HCT116 (cell line): ENCODE measurements at regions not wholly inside any gene's neighbourhood (a gene's known extent, or its start where the extent isn't known, plus 50 kb on each side); places are given as distances from the start of the nearest gene placed in this dataset.

Experiments
- ATAC-seq: fragments of 200-7000 bp; cut with Tn5 transposase; 2 replicates; pipeline ENCODE4 v1.9.1; 2020; ENCODE audit warnings: mild to moderate bottlenecking, moderate library complexity
- BruUV-seq: library from RNA; stranded (reverse); fragments of 400-500 nt; replicated peaks from 2 replicates; lab custom pipeline; 2021; lab: Mats Ljungman, UMichigan
- CTCF ChIA-PET: fragments of 300-600 bp; sonication (Branson Sonifier 250); formaldehyde crosslinking; loops from one replicate; lab custom pipeline; 2021; ENCODE audit warnings: antibody characterized with exemption; lab: Charles Lee
- POLR2A ChIA-PET: fragments of 300-600, 350-600 bp; sonication (Branson Sonifier 250); formaldehyde crosslinking; loops from one replicate; lab custom pipeline; 2021; ENCODE audit warnings: antibody characterized with exemption; lab: Charles Lee
- RAD21 ChIA-PET, 2 experiments: fragments of 300-600 bp; sonication (Branson Sonifier 250); formaldehyde crosslinking; loops; one replicate each; lab custom pipeline; 2023; ENCODE audit warnings: low total read pairs in 2 of 2; ENCODE audit not compliant: uncharacterized antibody in 2 of 2, unreplicated experiment in 2 of 2, low non-redundant PET in 1 of 2; lab: Charles Lee
- DNase-seq: peaks from one replicate; pipeline ENCODE4 v3.0.0-alpha.2; 2010; ENCODE audit warnings: low read depth, low spot score
- H2AFZ ChIP-seq: fragments of 200-600 bp; shearing (Covaris generic), sonication (generic); 2 replicates; pipeline ENCODE4 v1.6.1; 2017; ENCODE audit warnings: low read depth, mixed run types, mixed read lengths, antibody characterized with exemption, low read length; ENCODE audit not compliant: poor library complexity, severe bottlenecking
- H3K27ac ChIP-seq: 2 replicates; pipeline ENCODE4 v1.5.1; 2012; ENCODE audit warnings: low read depth, low read length
- H3K27me3 ChIP-seq: fragments of 200-600 bp; sonication (generic); 2 replicates; pipeline ENCODE4 v1.6.1; 2016; ENCODE audit warnings: mixed run types, low read length, mixed read lengths; ENCODE audit not compliant: insufficient read depth
- H3K36me3 ChIP-seq, 2 experiments: fragments of 200-500 bp in 1 of 2; fragments of 200-600 bp in 1 of 2; sonication (Bioruptor generic) in 1 of 2; sonication (generic) in 1 of 2; 2 replicates each; pipeline versions ENCODE4 v1.5.1 to v1.6.1; 2014 to 2016; ENCODE audit warnings: low read length in 2 of 2, inconsistent platforms in 1 of 2, mixed read lengths in 1 of 2, mixed run types in 1 of 2; ENCODE audit not compliant: insufficient read depth in 2 of 2, control insufficient read depth in 1 of 2
- H3K4me1 ChIP-seq, 2 experiments: fragments of 200-600 bp in 1 of 2; sonication (generic) in 1 of 2; 2 replicates each; pipeline versions ENCODE4 v1.5.1 to v1.6.1; 2012 to 2017; ENCODE audit warnings: low read length in 2 of 2, inconsistent platforms in 1 of 2, mild to moderate bottlenecking in 1 of 2, mixed read lengths in 1 of 2, mixed run types in 1 of 2, moderate library complexity in 1 of 2; ENCODE audit not compliant: insufficient read depth in 2 of 2, control insufficient read depth in 1 of 2
- H3K4me2 ChIP-seq: fragments of 200-600 bp; sonication (generic); 2 replicates; pipeline ENCODE4 v1.6.1; 2017; ENCODE audit warnings: mixed run types, low read length, mixed read lengths
- H3K4me3 ChIP-seq, 2 experiments: fragments of 200-600 bp in 1 of 2; sonication (generic) in 1 of 2; replicated peaks in 1 of 2; 2 replicates each; pipeline ENCODE4 v1.5.1; 2011 to 2016; ENCODE audit warnings: low read length in 2 of 2, control low read depth in 1 of 2, low read depth in 1 of 2, mild to moderate bottlenecking in 1 of 2, mixed read lengths in 1 of 2, mixed run types in 1 of 2
- H3K79me2 ChIP-seq: fragments of 200-600 bp; sonication (generic); 2 replicates; pipeline ENCODE4 v1.6.1; 2017; ENCODE audit warnings: mild to moderate bottlenecking, mixed run types, low read length, moderate library complexity, mixed read lengths; ENCODE audit not compliant: insufficient read depth
- H3K9ac ChIP-seq: fragments of 200-600 bp; sonication (generic); 2 replicates; pipeline ENCODE4 v1.6.1; 2016; ENCODE audit warnings: low read length, mixed read lengths
- H3K9me2 ChIP-seq: fragments of 200-600 bp; sonication (generic), shearing (Covaris generic); 2 replicates; pipeline ENCODE4 v1.6.1; 2017; ENCODE audit warnings: mixed run types, mild to moderate bottlenecking, moderate library complexity; ENCODE audit not compliant: insufficient read depth
- H3K9me3 ChIP-seq, 2 experiments: fragments of 200-500 bp in 1 of 2; fragments of 200-600 bp in 1 of 2; sonication (Bioruptor generic) in 1 of 2; sonication (generic) in 1 of 2; 2 replicates each; pipeline ENCODE4 v1.6.1; 2014 to 2017; ENCODE audit warnings: low read length in 2 of 2, mixed read lengths in 2 of 2, inconsistent platforms in 1 of 2, low read depth in 1 of 2, mild to moderate bottlenecking in 1 of 2, mixed run types in 1 of 2, moderate library complexity in 1 of 2; ENCODE audit not compliant: control insufficient read depth in 1 of 2, insufficient read depth in 1 of 2
- H4K20me1 ChIP-seq: fragments of 200-600 bp; sonication (generic), shearing (Covaris generic); 2 replicates; pipeline ENCODE4 v1.6.1; 2017; ENCODE audit warnings: mixed run types, mild to moderate bottlenecking, moderate library complexity; ENCODE audit not compliant: insufficient read depth
- CBX3 ChIP-seq: IDR thresholded peaks from 2 replicates; pipeline ENCODE4 v1.6.1; 2012; ENCODE audit warnings: low read depth
- CEBPB ChIP-seq: IDR thresholded peaks from 2 replicates; pipeline ENCODE4 v1.6.1; 2012; ENCODE audit warnings: low read depth
- EGR1 ChIP-seq: IDR thresholded peaks from 2 replicates; pipeline ENCODE4 v1.6.1; 2012; ENCODE audit warnings: low read depth
- ELF1 ChIP-seq: IDR thresholded peaks from 2 replicates; pipeline ENCODE4 v1.6.1; 2012; ENCODE audit warnings: low read depth, borderline replicate concordance
- EZH2phosphoT487 ChIP-seq: fragments of 200-600 bp; IDR thresholded peaks from 2 replicates; pipeline ENCODE4 v1.6.1; 2018; ENCODE audit warnings: antibody characterized with exemption, borderline replicate concordance
- POLR2A ChIP-seq: IDR thresholded peaks from 2 replicates; pipeline ENCODE4 v1.7.0; 2011; ENCODE audit warnings: borderline replicate concordance; ENCODE audit not compliant: insufficient read depth, insufficient read length; ENCODE audit errors: extremely low read depth
- RAD21 ChIP-seq: IDR thresholded peaks from 2 replicates; pipeline ENCODE4 v1.6.1; 2012; ENCODE audit warnings: low read depth, mild to moderate bottlenecking
- SIN3A ChIP-seq: IDR thresholded peaks from 2 replicates; pipeline ENCODE4 v1.6.1; 2012; ENCODE audit warnings: low read depth
- SP1 ChIP-seq: IDR thresholded peaks from 2 replicates; pipeline ENCODE4 v1.6.1; 2012; ENCODE audit warnings: low read depth
- YY1 ChIP-seq: IDR thresholded peaks from 2 replicates; pipeline ENCODE4 v1.6.1; 2011; ENCODE audit warnings: low read length, low read depth, moderate library complexity, mild to moderate bottlenecking; ENCODE audit not compliant: insufficient replicate concordance; ENCODE audit errors: extremely low read depth
- ZFX ChIP-seq: fragments of 450-650 bp; IDR thresholded peaks from 2 replicates; pipeline ENCODE4 v1.6.1; 2017
- ZNF274 ChIP-seq: fragments of 200-500 bp; sonication (Bioruptor generic); IDR thresholded peaks from 2 replicates; pipeline ENCODE4 v1.6.1; 2014; ENCODE audit warnings: mild to moderate bottlenecking, low read depth, low read length, inconsistent platforms
- intact Hi-C: fragments of 100-400 bp; cut with micrococcal nuclease; formaldehyde crosslinking; loops from 2 replicates; pipeline ENCODE4 v1.10.0; 2022
- TF ChIP-seq, protein P1 (sequence below): IDR thresholded peaks from 2 replicates; pipeline ENCODE4 v1.6.1; 2012; ENCODE audit warnings: low read depth
- TF ChIP-seq, protein P2 (sequence below): IDR thresholded peaks from 2 replicates; pipeline ENCODE4 v1.6.1; 2012
- TF ChIP-seq, protein P3 (sequence below): IDR thresholded peaks from 2 replicates; pipeline ENCODE4 v1.6.1; 2012

DNA sequence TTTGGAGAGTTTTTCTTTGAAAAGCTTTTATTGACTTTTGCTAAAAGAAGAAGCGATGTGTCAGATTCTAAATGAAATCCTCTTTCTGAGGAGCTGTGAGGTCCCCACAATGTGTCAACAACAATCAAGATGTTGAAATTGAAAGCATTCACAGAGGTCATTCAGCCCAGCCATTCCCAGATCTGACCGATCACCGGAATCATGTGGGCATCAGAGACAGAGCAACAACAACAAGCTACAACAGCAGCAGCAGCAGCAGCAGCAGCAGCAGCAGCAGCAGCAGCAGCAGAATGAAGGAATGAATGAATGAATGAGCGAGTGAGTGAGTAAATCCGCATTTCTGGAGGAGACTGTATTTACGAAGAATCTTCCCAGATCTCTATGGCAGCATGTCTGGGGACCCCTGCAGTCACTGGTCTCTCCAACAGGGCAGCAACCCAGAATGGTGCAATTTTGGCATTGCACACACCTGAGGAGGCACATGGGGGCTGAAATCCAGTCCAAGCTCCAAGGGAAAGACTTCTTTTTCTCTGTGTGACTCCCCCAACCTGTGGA is 299.0 kb downstream of the MYCN start:
- Histone ChIP-seq H3K27ac (no peak overlapping the region), H3K9me3 (no peaks in the 10 kb centered on the region), H3K79me2 (no peaks in the 10 kb centered on the region)
- CTCF ChIA-PET = no interaction called here
- RAD21 ChIA-PET = no interaction called here
- TF ChIP-seq ELF1 = no peak
- TF ChIP-seq, protein P1, sequence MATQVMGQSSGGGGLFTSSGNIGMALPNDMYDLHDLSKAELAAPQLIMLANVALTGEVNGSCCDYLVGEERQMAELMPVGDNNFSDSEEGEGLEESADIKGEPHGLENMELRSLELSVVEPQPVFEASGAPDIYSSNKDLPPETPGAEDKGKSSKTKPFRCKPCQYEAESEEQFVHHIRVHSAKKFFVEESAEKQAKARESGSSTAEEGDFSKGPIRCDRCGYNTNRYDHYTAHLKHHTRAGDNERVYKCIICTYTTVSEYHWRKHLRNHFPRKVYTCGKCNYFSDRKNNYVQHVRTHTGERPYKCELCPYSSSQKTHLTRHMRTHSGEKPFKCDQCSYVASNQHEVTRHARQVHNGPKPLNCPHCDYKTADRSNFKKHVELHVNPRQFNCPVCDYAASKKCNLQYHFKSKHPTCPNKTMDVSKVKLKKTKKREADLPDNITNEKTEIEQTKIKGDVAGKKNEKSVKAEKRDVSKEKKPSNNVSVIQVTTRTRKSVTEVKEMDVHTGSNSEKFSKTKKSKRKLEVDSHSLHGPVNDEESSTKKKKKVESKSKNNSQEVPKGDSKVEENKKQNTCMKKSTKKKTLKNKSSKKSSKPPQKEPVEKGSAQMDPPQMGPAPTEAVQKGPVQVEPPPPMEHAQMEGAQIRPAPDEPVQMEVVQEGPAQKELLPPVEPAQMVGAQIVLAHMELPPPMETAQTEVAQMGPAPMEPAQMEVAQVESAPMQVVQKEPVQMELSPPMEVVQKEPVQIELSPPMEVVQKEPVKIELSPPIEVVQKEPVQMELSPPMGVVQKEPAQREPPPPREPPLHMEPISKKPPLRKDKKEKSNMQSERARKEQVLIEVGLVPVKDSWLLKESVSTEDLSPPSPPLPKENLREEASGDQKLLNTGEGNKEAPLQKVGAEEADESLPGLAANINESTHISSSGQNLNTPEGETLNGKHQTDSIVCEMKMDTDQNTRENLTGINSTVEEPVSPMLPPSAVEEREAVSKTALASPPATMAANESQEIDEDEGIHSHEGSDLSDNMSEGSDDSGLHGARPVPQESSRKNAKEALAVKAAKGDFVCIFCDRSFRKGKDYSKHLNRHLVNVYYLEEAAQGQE = no peak
- no peak for TF ChIP-seq CBX3
- TF ChIP-seq CEBPB = no peak
- TF ChIP-seq, protein P2, sequence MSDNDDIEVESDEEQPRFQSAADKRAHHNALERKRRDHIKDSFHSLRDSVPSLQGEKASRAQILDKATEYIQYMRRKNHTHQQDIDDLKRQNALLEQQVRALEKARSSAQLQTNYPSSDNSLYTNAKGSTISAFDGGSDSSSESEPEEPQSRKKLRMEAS = no peak
- no peak for TF ChIP-seq YY1
- no peak for TF ChIP-seq EGR1
- no peak for TF ChIP-seq SP1
- TF ChIP-seq RAD21 = no peak
- TF ChIP-seq POLR2A = no peak
- no peak for TF ChIP-seq SIN3A
- TF ChIP-seq EZH2phosphoT487 = no peak
- TF ChIP-seq, protein P3, sequence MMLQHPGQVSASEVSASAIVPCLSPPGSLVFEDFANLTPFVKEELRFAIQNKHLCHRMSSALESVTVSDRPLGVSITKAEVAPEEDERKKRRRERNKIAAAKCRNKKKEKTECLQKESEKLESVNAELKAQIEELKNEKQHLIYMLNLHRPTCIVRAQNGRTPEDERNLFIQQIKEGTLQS = no peak
- no peak for TF ChIP-seq ZNF274
- TF ChIP-seq ZFX = no peak
- TF ChIP-seq, all 23 proteins: peak for 0
- ATAC-seq = no peak
- no peak overlapping the region for H2AFZ ChIP-seq
- H4K20me1 ChIP-seq = no peaks in the 10 kb centered on the region
- peaks cover 8% of the 10 kb centered on the region for H3K27me3 ChIP-seq
- H3K9me2 ChIP-seq = no peaks in the 10 kb centered on the region
- H3K4me2 ChIP-seq = no peak overlapping the region
- intact Hi-C loops = no loop called here
- BruUV-seq = no TSS peak
- no peaks in the 10 kb centered on the region for H3K36me3 ChIP-seq
- no peak overlapping the region for H3K4me3 ChIP-seq
- no peaks in the 10 kb centered on the region for H3K4me1 ChIP-seq
- H3K9ac ChIP-seq = no peak overlapping the region
- POLR2A ChIA-PET = no interaction called here
- no peak for DNase-seq
